PC-3 (cell line): ENCODE measurements at regions not wholly inside any gene's neighbourhood (a gene's known extent, or its start where the extent isn't known, plus 50 kb on each side); places are given as distances from the start of the nearest gene placed in this dataset.

Experiments used
- ATAC-seq: fragments of 200-7000 bp; cut with Tn5 transposase; 2 replicates; pipeline ENCODE4 v1.9.1; 2020; ENCODE audit warnings: mild to moderate bottlenecking, moderate library complexity
- BruUV-seq: library from RNA; stranded (reverse); fragments of 400-500 nt; replicated peaks from 2 replicates; lab custom pipeline; 2021; lab: Mats Ljungman, UMichigan
- CTCF ChIA-PET: fragments of 300-600 bp; sonication (Branson Sonifier 250); formaldehyde crosslinking; loops from one replicate; lab custom pipeline; 2022; ENCODE audit warnings: antibody characterized with exemption; lab: Charles Lee
- POLR2A ChIA-PET: fragments of 300-600 bp; sonication (Branson Sonifier 250); formaldehyde crosslinking; loops from one replicate; lab custom pipeline; 2022; ENCODE audit warnings: antibody characterized with exemption; ENCODE audit not compliant: unreplicated experiment; lab: Charles Lee
- DNase-seq: peaks from one replicate; pipeline ENCODE4 v3.0.0-alpha.2; 2015
- H2AFZ ChIP-seq: fragments of 300-600 bp; sonication (generic); 2 replicates; pipeline ENCODE4 v1.6.0; 2016; ENCODE audit warnings: antibody characterized with exemption, low read length
- H3F3A ChIP-seq: fragments of 300-600 bp; sonication (generic); one replicate; pipeline ENCODE4 v1.6.0; 2017; ENCODE audit warnings: antibody characterized with exemption, low read length, control low read depth, mild to moderate bottlenecking; ENCODE audit not compliant: unreplicated experiment
- H3K27ac ChIP-seq: fragments of 300-600 bp; sonication (generic); 2 replicates; pipeline ENCODE4 v1.5.1; 2016; ENCODE audit warnings: mild to moderate bottlenecking, low read length
- H3K27me3 ChIP-seq: fragments of 300-600 bp; sonication (generic); 2 replicates; pipeline ENCODE4 v1.6.1; 2016; ENCODE audit warnings: low read length, mixed read lengths
- H3K36me3 ChIP-seq: fragments of 300-600 bp; sonication (generic); 2 replicates; pipeline ENCODE4 v1.6.1; 2016; ENCODE audit warnings: low read depth, mixed run types, low read length, mixed read lengths
- H3K4me1 ChIP-seq: fragments of 300-600 bp; sonication (generic); 2 replicates; pipeline ENCODE4 v1.5.1; 2016; ENCODE audit warnings: low read length; ENCODE audit not compliant: insufficient read depth
- H3K4me2 ChIP-seq: fragments of 300-600 bp; sonication (generic); 2 replicates; pipeline ENCODE4 v1.6.0; 2016; ENCODE audit warnings: low read length
- H3K4me3 ChIP-seq: fragments of 300-600 bp; sonication (generic); 2 replicates; pipeline ENCODE4 v1.5.1; 2016; ENCODE audit warnings: mild to moderate bottlenecking, low read length, mixed read lengths
- H3K79me2 ChIP-seq: fragments of 300-600 bp; sonication (generic); 2 replicates; pipeline ENCODE4 v1.6.1; 2017; ENCODE audit warnings: low read length, mixed read lengths
- H3K9ac ChIP-seq: fragments of 300-600 bp; sonication (generic); 2 replicates; pipeline ENCODE4 v1.6.0; 2016; ENCODE audit warnings: mild to moderate bottlenecking, low read length
- H3K9me2 ChIP-seq: fragments of 300-600 bp; sonication (generic); replicated peaks from 2 replicates; pipeline ENCODE4 v1.6.1; 2016; ENCODE audit warnings: mixed run types, low read length, mixed read lengths
- H3K9me3 ChIP-seq: fragments of 300-600 bp; sonication (generic); 2 replicates; pipeline ENCODE4 v1.6.1; 2016; ENCODE audit warnings: low read length, mixed read lengths
- H4K20me1 ChIP-seq: fragments of 300-600 bp; sonication (generic); 2 replicates; pipeline ENCODE4 v1.6.1; 2016; ENCODE audit warnings: low read length, mixed read lengths
- EZH2 ChIP-seq: fragments of 300-600 bp; sonication (generic); IDR thresholded peaks from one replicate; pipeline ENCODE4 v1.6.1; 2017; ENCODE audit warnings: antibody characterized with exemption, mild to moderate bottlenecking, low read length; ENCODE audit not compliant: unreplicated experiment
- EZH2phosphoT487 ChIP-seq: fragments of 300-600 bp; sonication (generic); IDR thresholded peaks from 2 replicates; pipeline ENCODE4 v1.6.1; 2018; ENCODE audit warnings: mild to moderate bottlenecking, antibody characterized with exemption, low read length, borderline replicate concordance
- intact Hi-C: fragments of 100-400 bp; cut with micrococcal nuclease; formaldehyde crosslinking; loops from 2 replicates; pipeline ENCODE4 v1.9.0; 2023
- TF ChIP-seq, protein P1 (sequence below): fragments of 300-600 bp; sonication (generic); conservative IDR thresholded peaks from 2 replicates; pipeline ENCODE4 v1.5.1; 2017; ENCODE audit warnings: antibody characterized with exemption, low read depth, mild to moderate bottlenecking, low read length

DNA sequence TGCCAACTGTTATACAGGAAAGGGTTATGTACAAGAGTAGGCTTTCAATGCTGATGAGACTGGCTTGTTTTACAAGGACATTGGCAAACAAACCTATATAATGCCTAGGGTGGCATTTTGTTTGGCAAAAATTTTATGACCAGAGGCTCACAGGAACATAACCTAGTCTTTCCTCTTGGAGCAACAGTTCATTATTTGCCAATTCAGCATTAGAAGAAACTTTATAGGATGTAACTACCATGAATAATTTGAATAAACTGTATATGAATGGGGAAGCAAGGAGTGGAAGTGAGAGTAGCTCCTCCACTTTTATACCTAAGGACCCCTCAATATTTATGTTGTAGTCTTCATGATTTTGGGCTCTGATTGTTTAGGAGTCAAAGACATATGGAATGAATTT lies 103.9 kb upstream of the WAC start:
- POLR2A ChIA-PET: no interaction called here
- Histone ChIP-seq H4K20me1 (no peaks in the 10 kb centered on the region), H3K27ac (no peak overlapping the region), H3K9me3 (no peaks in the 10 kb centered on the region), H3K79me2 (no peaks in the 10 kb centered on the region), H3K36me3 (no peaks in the 10 kb centered on the region), H2AFZ (no peak overlapping the region), H3K4me2 (no peak overlapping the region), H3K27me3 (no peaks in the 10 kb centered on the region), H3K9me2 (no peaks in the 10 kb centered on the region), H3K4me1 (no peaks in the 10 kb centered on the region), H3K4me3 (no peak overlapping the region), H3F3A (no peaks in the 10 kb centered on the region), H3K9ac (no peak overlapping the region)
- intact Hi-C loops: no loop called here
- BruUV-seq: no TSS peak
- TF ChIP-seq EZH2: no peak
- no peak for TF ChIP-seq EZH2phosphoT487
- TF ChIP-seq, protein P1, sequence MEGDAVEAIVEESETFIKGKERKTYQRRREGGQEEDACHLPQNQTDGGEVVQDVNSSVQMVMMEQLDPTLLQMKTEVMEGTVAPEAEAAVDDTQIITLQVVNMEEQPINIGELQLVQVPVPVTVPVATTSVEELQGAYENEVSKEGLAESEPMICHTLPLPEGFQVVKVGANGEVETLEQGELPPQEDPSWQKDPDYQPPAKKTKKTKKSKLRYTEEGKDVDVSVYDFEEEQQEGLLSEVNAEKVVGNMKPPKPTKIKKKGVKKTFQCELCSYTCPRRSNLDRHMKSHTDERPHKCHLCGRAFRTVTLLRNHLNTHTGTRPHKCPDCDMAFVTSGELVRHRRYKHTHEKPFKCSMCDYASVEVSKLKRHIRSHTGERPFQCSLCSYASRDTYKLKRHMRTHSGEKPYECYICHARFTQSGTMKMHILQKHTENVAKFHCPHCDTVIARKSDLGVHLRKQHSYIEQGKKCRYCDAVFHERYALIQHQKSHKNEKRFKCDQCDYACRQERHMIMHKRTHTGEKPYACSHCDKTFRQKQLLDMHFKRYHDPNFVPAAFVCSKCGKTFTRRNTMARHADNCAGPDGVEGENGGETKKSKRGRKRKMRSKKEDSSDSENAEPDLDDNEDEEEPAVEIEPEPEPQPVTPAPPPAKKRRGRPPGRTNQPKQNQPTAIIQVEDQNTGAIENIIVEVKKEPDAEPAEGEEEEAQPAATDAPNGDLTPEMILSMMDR: no peak
- CTCF ChIA-PET: interaction anchor here (0.6 kb wide), 1 partner anchor 126 kb away, joined by 3 read pairs; no protein-coding TSS in a partner anchor
- DNase-seq: no peak
- peak; percentile 48 for ATAC-seq

DNA sequence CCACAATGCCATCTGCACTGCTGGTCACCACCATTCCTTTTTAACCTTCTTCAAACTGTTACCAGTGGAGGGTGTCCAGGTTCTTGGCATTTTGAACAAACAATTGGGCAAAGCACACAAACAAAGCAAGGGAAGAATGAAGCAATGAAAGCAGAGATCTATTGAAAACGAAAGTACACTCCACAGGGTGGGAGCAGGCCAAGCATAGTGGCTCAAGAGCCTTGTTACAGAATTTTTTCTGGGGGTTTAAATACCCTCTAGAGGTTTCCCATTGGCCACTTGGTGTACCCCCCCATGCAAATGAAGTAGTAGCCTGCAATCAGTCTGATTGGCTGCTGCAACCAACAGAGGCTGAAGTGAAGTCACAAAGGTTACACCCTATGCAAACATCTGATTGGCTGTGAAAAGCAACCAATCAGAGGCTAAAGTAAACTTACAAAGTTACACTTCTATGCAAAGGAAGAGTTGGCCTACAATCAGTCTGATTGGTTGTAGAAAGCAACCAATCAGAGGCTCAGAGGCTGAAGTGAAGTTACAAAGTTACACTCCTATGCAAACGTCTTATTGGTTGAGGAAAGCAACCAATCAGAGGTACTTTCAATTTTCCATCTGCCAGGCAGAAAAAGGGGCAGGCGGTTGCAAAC lies 103.2 kb upstream of the WAC start:
- TF ChIP-seq EZH2: no peak
- TF ChIP-seq EZH2phosphoT487: no peak
- TF ChIP-seq, protein P1: no peak
- H3K4me2 ChIP-seq: no peak overlapping the region
- H3K9me2 ChIP-seq: no peaks in the 10 kb centered on the region
- H2AFZ ChIP-seq: no peak overlapping the region
- POLR2A ChIA-PET: no interaction called here
- intact Hi-C loops: loop anchor here (5.0 kb wide), 1 partner anchor 158 kb away; no protein-coding TSS in a partner anchor
- no peak overlapping the region for H3K4me3 ChIP-seq
- H3K79me2 ChIP-seq: no peaks in the 10 kb centered on the region
- H3K27ac ChIP-seq: no peak overlapping the region
- no TSS peak for BruUV-seq
- no peaks in the 10 kb centered on the region for H3K4me1 ChIP-seq
- H3K27me3 ChIP-seq: no peaks in the 10 kb centered on the region
- H3K9me3 ChIP-seq: no peaks in the 10 kb centered on the region
- no peaks in the 10 kb centered on the region for H3K36me3 ChIP-seq
- peak; percentile 19 for DNase-seq
- no peak for ATAC-seq
- H4K20me1 ChIP-seq: no peaks in the 10 kb centered on the region
- CTCF ChIA-PET: no interaction called here
- H3F3A ChIP-seq: no peaks in the 10 kb centered on the region
- H3K9ac ChIP-seq: no peak overlapping the region

DNA sequence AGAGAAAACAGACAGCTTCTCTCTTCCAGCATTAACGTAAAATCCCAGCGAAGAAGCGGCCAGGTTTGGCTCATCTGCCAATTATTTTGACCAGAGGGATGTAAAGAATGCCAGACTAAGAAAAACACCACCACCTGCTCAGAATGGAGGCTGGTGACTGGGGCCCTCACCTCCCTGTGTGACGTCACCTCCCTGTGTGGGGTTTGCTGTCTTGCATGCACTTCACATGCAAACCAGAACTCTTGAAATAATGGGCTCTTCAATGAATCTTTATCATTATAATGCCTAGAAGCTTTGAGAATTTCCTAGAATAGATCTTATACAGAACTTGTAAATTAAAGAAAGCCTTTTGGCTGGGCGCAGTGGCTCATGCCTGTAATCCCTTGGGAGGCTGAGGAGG lies 101.8 kb upstream of the WAC start:
- ATAC-seq: no peak
- Histone ChIP-seq H3K4me1 (no peaks in the 10 kb centered on the region), H3K36me3 (no peaks in the 10 kb centered on the region), H2AFZ (no peak overlapping the region), H3K79me2 (no peaks in the 10 kb centered on the region), H3K27me3 (no peaks in the 10 kb centered on the region), H3F3A (no peaks in the 10 kb centered on the region), H3K4me2 (no peak overlapping the region), H4K20me1 (no peaks in the 10 kb centered on the region), H3K9me3 (no peaks in the 10 kb centered on the region), H3K27ac (no peak overlapping the region), H3K9ac (no peak overlapping the region), H3K9me2 (no peaks in the 10 kb centered on the region), H3K4me3 (no peak overlapping the region)
- no peak for DNase-seq
- BruUV-seq: no TSS peak
- CTCF ChIA-PET: no interaction called here
- POLR2A ChIA-PET: no interaction called here
- TF ChIP-seq EZH2: no peak
- no peak for TF ChIP-seq EZH2phosphoT487
- TF ChIP-seq, protein P1: no peak
- intact Hi-C loops: loop anchor here (5.0 kb wide), 1 partner anchor 156 kb away; no protein-coding TSS in a partner anchor
